GM23338 (cell line): ENCODE measurements at regions not wholly inside any gene's neighbourhood (a gene's known extent, or its start where the extent isn't known, plus 50 kb on each side); places are given as distances from the start of the nearest gene placed in this dataset.

Source experiments
- ATAC-seq: fragments of 200-7000 bp; cut with Tn5 transposase; 3 replicates; pipeline ENCODE4 v1.9.1; 2020
- DNase-seq: peaks from one replicate; pipeline ENCODE4 v3.0.0-alpha.2; 2015; ENCODE audit warnings: low spot score
- H2AFZ ChIP-seq: fragments of 200-600 bp; sonication (generic); 2 replicates; pipeline ENCODE4 v1.8.0; 2016; ENCODE audit warnings: antibody characterized with exemption, mild to moderate bottlenecking, moderate library complexity
- H3F3A ChIP-seq: fragments of 200-600 bp; sonication (generic); replicated peaks from 2 replicates; pipeline ENCODE4 v1.8.0; 2017; ENCODE audit warnings: antibody characterized with exemption, mixed run types, low read depth
- H3K27ac ChIP-seq: fragments of 200-600 bp; sonication (generic); 2 replicates; pipeline ENCODE4 v1.6.1; 2016; ENCODE audit warnings: low read depth
- H3K27me3 ChIP-seq: fragments of 200-600 bp; sonication (generic); 2 replicates; pipeline ENCODE4 v1.8.0; 2016; ENCODE audit warnings: mild to moderate bottlenecking, mixed run types, moderate library complexity; ENCODE audit not compliant: insufficient read depth
- H3K36me3 ChIP-seq: fragments of 200-600 bp; sonication (generic); 2 replicates; pipeline ENCODE4 v1.8.0; 2016; ENCODE audit warnings: mild to moderate bottlenecking; ENCODE audit not compliant: insufficient read depth
- H3K4me1 ChIP-seq: fragments of 200-600 bp; sonication (generic); 2 replicates; pipeline ENCODE4 v1.8.0; 2016; ENCODE audit warnings: mild to moderate bottlenecking, moderate library complexity; ENCODE audit not compliant: insufficient read depth
- H3K4me2 ChIP-seq: fragments of 200-600 bp; sonication (generic); 2 replicates; pipeline ENCODE4 v1.7.1; 2017; ENCODE audit warnings: mixed run types
- H3K4me3 ChIP-seq: fragments of 200-600 bp; sonication (generic); 2 replicates; pipeline ENCODE4 v1.6.1; 2016; ENCODE audit warnings: mixed run types
- H3K79me2 ChIP-seq: fragments of 200-600 bp; sonication (generic); replicated peaks from 2 replicates; pipeline ENCODE4 v1.8.0; 2017; ENCODE audit warnings: mild to moderate bottlenecking; ENCODE audit not compliant: insufficient read depth
- H3K9me2 ChIP-seq: fragments of 200-600 bp; sonication (generic); 2 replicates; pipeline ENCODE4 v1.8.0; 2017; ENCODE audit not compliant: insufficient read depth
- H4K20me1 ChIP-seq: fragments of 200-600 bp; sonication (generic); replicated peaks from 2 replicates; pipeline ENCODE4 v1.8.0; 2017; ENCODE audit warnings: mild to moderate bottlenecking; ENCODE audit not compliant: insufficient read depth
- H3K27ac Mint-ChIP-seq: 2 replicates; pipeline ENCODE4 v1.8.0; 2020; ENCODE audit warnings: inconsistent platforms, mild to moderate bottlenecking, moderate library complexity, mixed read lengths
- H3K27me3 Mint-ChIP-seq: 3 replicates; pipeline ENCODE4 v1.8.0; 2022; ENCODE audit warnings: low read depth, mild to moderate bottlenecking, moderate library complexity, mixed read lengths, inconsistent platforms; ENCODE audit not compliant: insufficient read depth, poor library complexity
- H3K36me3 Mint-ChIP-seq: 3 replicates; pipeline ENCODE4 v1.8.0; 2021; ENCODE audit warnings: low read depth, mild to moderate bottlenecking, inconsistent platforms, moderate library complexity, mixed read lengths
- H3K4me1 Mint-ChIP-seq: 3 replicates; pipeline ENCODE4 v1.8.0; 2020; ENCODE audit warnings: mild to moderate bottlenecking, inconsistent platforms, mixed read lengths
- H3K4me3 Mint-ChIP-seq: 3 replicates; pipeline ENCODE4 v1.8.0; 2021; ENCODE audit warnings: moderate library complexity, mild to moderate bottlenecking, inconsistent platforms, mixed read lengths
- H3K9me3 Mint-ChIP-seq: 3 replicates; pipeline ENCODE4 v1.8.0; 2020; ENCODE audit warnings: moderate library complexity, mild to moderate bottlenecking, inconsistent platforms, mixed read lengths
- CREB1 ChIP-seq: fragments of 250-450 bp; sonication (Bioruptor Pico); IDR thresholded peaks from 2 replicates; pipeline ENCODE4 v1.5.0; 2020; ENCODE audit warnings: low read depth, mild to moderate bottlenecking, moderate library complexity
- CTCF ChIP-seq, 2 experiments: fragments of 200-600 bp in 1 of 2; sonication (generic) in 1 of 2; conservative IDR thresholded peaks; 2 replicates each; pipeline versions ENCODE4 v1.5.1 to v1.6.1; 2016 to 2017; ENCODE audit warnings: antibody characterized with exemption in 2 of 2, low read depth in 2 of 2, mild to moderate bottlenecking in 2 of 2, moderate library complexity in 1 of 2
- ETS1 ChIP-seq: IDR thresholded peaks from 2 replicates; pipeline ENCODE4 v1.6.1; 2016; ENCODE audit warnings: antibody characterized with exemption
- EZH2 ChIP-seq: fragments of 200-600 bp; sonication (generic); IDR thresholded peaks from one replicate; pipeline ENCODE4 v1.8.0; 2017; ENCODE audit warnings: antibody characterized with exemption, mild to moderate bottlenecking, low read depth; ENCODE audit not compliant: unreplicated experiment
- EZH2phosphoT487 ChIP-seq: fragments of 200-600 bp; sonication (generic); IDR thresholded peaks from one replicate; pipeline ENCODE4 v1.8.1; 2018; ENCODE audit warnings: antibody characterized with exemption; ENCODE audit not compliant: unreplicated experiment
- JUNB ChIP-seq: IDR thresholded peaks from one replicate; pipeline ENCODE4 v1.6.1; 2016; ENCODE audit warnings: antibody characterized with exemption; ENCODE audit not compliant: unreplicated experiment
- NANOG ChIP-seq: IDR thresholded peaks from 2 replicates; pipeline ENCODE4 v1.6.1; 2016; ENCODE audit warnings: antibody characterized with exemption, borderline replicate concordance
- POLR2AphosphoS5 ChIP-seq: IDR thresholded peaks from 2 replicates; pipeline ENCODE4 v1.6.1; 2016; ENCODE audit warnings: antibody characterized with exemption, low read depth
- REST ChIP-seq: IDR thresholded peaks from one replicate; pipeline ENCODE4 v1.6.1; 2018; ENCODE audit warnings: antibody characterized with exemption; ENCODE audit not compliant: unreplicated experiment
- STAT1 ChIP-seq: IDR thresholded peaks from one replicate; pipeline ENCODE4 v1.6.1; 2016; ENCODE audit warnings: antibody characterized with exemption; ENCODE audit not compliant: unreplicated experiment
- ZNF114 ChIP-seq: fragments of 250-450 bp; sonication (Bioruptor Pico); IDR thresholded peaks from 2 replicates; pipeline ENCODE4 v1.5.0; 2020; ENCODE audit warnings: mild to moderate bottlenecking, moderate library complexity
- ZNF331 ChIP-seq: fragments of 250-450 bp; sonication (Bioruptor Pico); IDR thresholded peaks from 2 replicates; pipeline ENCODE4 v1.5.0; 2020; ENCODE audit warnings: low read depth, mild to moderate bottlenecking, moderate library complexity
- ZNF462 ChIP-seq: fragments of 250-450 bp; sonication (Bioruptor Pico); IDR thresholded peaks from 2 replicates; pipeline ENCODE4 v1.5.0; 2020; ENCODE audit warnings: mild to moderate bottlenecking, moderate library complexity

- H3K36me3 ChIP-seq, result no peaks in the 10 kb centered on the region
- no peaks in the 10 kb centered on the region for H3K79me2 ChIP-seq
- no peaks in the 10 kb centered on the region for H3F3A ChIP-seq
- peaks cover 10% of the 10 kb centered on the region for H3K9me2 ChIP-seq
- no peak overlapping the region for H3K4me3 ChIP-seq
- H3K27ac Mint-ChIP-seq, result no peak overlapping the region
- no peaks in the 10 kb centered on the region; the same call in 2 of the 3 replicates for H3K4me1 Mint-ChIP-seq
- H3K4me3 Mint-ChIP-seq, result no peak overlapping the region
- H2AFZ ChIP-seq, result no peak overlapping the region
- no peaks in the 10 kb centered on the region for H3K4me1 ChIP-seq
- no peak for DNase-seq
- H3K27me3 Mint-ChIP-seq, result no peaks in the 10 kb centered on the region
- no peaks in the 10 kb centered on the region for H3K27me3 ChIP-seq
- H3K36me3 Mint-ChIP-seq, result no peaks in the 10 kb centered on the region
- no peaks in the 10 kb centered on the region for H4K20me1 ChIP-seq
- ATAC-seq, result no peak
- no peak overlapping the region for H3K4me2 ChIP-seq
- no peaks in the 10 kb centered on the region for H3K9me3 Mint-ChIP-seq
- H3K27ac ChIP-seq, result no peak overlapping the region
- no peak for TF ChIP-seq JUNB
- no peak for TF ChIP-seq EZH2
- TF ChIP-seq REST, result no peak
- no peak for TF ChIP-seq POLR2AphosphoS5
- no peak for TF ChIP-seq ETS1
- no peak for TF ChIP-seq ZNF462
- no peak for TF ChIP-seq EZH2phosphoT487
- no peak for TF ChIP-seq ZNF114 (CRISPR knock-in tag)
- no peak for TF ChIP-seq CTCF (conservative IDR thresholded peaks at IDR 0.05; ENCODE audit: low read depth in 2 of 2)
- TF ChIP-seq CREB1 (CRISPR knock-in tag), result no peak
- no peak for TF ChIP-seq ZNF331
- no peak for TF ChIP-seq STAT1
- TF ChIP-seq NANOG, result no peak
These were observed 125.0 kb upstream of the STC2 start for GRCh38 chr5:173453167-173453566.
